GM23248 (cell line): ENCODE measurements at regions not wholly inside any gene's neighbourhood (a gene's known extent, or its start where the extent isn't known, plus 50 kb on each side); places are given as distances from the start of the nearest gene placed in this dataset.
"Not testable (repeated sequence)": the region's sequence is repeated elsewhere in the genome, so short reads cannot be mapped to it uniquely, and the experiment has no call there.

Experiments
- EZH2 ChIP-seq: fragments of 200-600 bp; sonication (generic); IDR thresholded peaks from 2 replicates; pipeline ENCODE4 v1.6.1; 2018; ENCODE audit warnings: antibody characterized with exemption, mild to moderate bottlenecking; ENCODE audit not compliant: insufficient read depth, poor library complexity, severe bottlenecking
- EZH2phosphoT487 ChIP-seq: fragments of 200-600 bp; sonication (generic); IDR thresholded peaks from 2 replicates; pipeline ENCODE4 v1.6.1; 2018; ENCODE audit warnings: antibody characterized with exemption, moderate library complexity, mild to moderate bottlenecking, low read depth; ENCODE audit not compliant: insufficient read depth

DNA sequence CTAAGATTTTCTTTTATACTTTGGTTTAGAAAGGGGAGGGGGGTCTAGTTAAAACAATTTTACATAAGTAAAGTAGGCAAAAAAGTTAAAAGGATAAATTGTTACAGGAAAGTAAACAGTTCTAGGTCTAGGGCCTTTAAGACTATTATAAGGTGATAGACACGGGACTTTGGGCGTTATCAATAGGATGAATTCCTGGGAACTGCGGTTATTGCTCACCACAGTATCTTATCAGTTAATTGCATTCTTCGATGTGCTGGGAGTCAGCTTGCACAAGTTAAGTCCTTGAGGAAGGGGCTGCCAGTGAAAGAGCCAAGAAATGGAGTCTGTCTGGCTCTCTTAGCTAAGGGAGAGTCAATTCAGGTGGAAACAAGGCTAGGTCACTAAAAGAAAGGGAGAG lies 163.8 kb upstream of the FRG2C start:
- TF ChIP-seq EZH2phosphoT487, EZH2: not testable (repeated sequence)
